Ovary (tissue), 7 donors: ENCODE measurements at regions not wholly inside any gene's neighbourhood (a gene's known extent, or its start where the extent isn't known, plus 50 kb on each side); places are given as distances from the start of the nearest gene placed in this dataset.

Experiments used
- DNase-seq, 5 donors: peaks; one replicate each; pipeline ENCODE4 v3.0.0-alpha.2; 2019 to 2020
- H3K27ac ChIP-seq, 2 donors: fragments of 200-600 bp; one replicate each; pipeline versions ENCODE4 v1.5.1 to v1.8.0; 2019 to 2022
- H3K27me3 ChIP-seq: fragments of 200-600 bp; one replicate; pipeline ENCODE4 v1.8.0; 2022
- H3K36me3 ChIP-seq: fragments of 200-600 bp; sonication (generic); one replicate; pipeline ENCODE4 v1.5.1; 2019
- H3K4me1 ChIP-seq: one replicate; pipeline ENCODE4 v1.8.1; 2013; ENCODE audit warnings: mild to moderate bottlenecking, moderate library complexity; ENCODE audit not compliant: insufficient read depth
- H3K4me3 ChIP-seq: fragments of 200-600 bp; sonication (generic); one replicate; pipeline ENCODE4 v1.5.1; 2017
- H3K9me3 ChIP-seq, 2 donors: fragments of 200-600 bp in 1 of 2; sonication (generic) in 1 of 2; one replicate each; pipeline versions ENCODE4 v1.5.1 to v1.8.1; 2013 to 2019; ENCODE audit warnings: mild to moderate bottlenecking in 1 of 2, moderate library complexity in 1 of 2
- EP300 ChIP-seq: sonication (generic); formaldehyde crosslinking; IDR thresholded peaks from one replicate; pipeline ENCODE4 v1.6.1; 2017; ENCODE audit warnings: antibody characterized with exemption
- POLR2A ChIP-seq: fragments of 450-650 bp; IDR thresholded peaks from one replicate; pipeline ENCODE4 v1.6.1; 2017; ENCODE audit warnings: antibody characterized with exemption, mild to moderate bottlenecking, moderate library complexity
- WGBS, 3 donors: extraction: QIAGEN DNeasy Blood & Tissue Kit in 1 of 3; methylation state at CpG; one replicate each; pipeline versions ENCODE4 v1.1.5 to v1.1.7; 2013 to 2017; 5-methylcytosine and 5-hydroxymethylcytosine counted together
- intact Hi-C, 4 donors: fragments of 100-400 bp; cut with DNase I; formaldehyde crosslinking; loops; one replicate each; pipeline versions ENCODE4 v1.11.0 to v1.15.1; 2022 to 2023
- TF ChIP-seq, protein P1 (sequence below), 3 donors: fragments of 450-650 bp in 2 of 3; fragments of 200-600 bp in 1 of 3; IDR thresholded peaks; one replicate each; pipeline versions ENCODE4 v1.5.1 to v1.8.0; 2016 to 2022; ENCODE audit warnings: antibody characterized with exemption in 3 of 3, mild to moderate bottlenecking in 1 of 3
- donor health status: DM: no; HTN: no; CAD: no; lungs with moderate emphysema.
- donor health status: DM: no; HTN: no; CAD: no.
- donor health status: Bipolar disorder and iron deficiency.
- donor health status: DM: no; HTN: no; CAD: no.
- donor health status: DM: yes; HTN: yes; CAD: no.

DNA sequence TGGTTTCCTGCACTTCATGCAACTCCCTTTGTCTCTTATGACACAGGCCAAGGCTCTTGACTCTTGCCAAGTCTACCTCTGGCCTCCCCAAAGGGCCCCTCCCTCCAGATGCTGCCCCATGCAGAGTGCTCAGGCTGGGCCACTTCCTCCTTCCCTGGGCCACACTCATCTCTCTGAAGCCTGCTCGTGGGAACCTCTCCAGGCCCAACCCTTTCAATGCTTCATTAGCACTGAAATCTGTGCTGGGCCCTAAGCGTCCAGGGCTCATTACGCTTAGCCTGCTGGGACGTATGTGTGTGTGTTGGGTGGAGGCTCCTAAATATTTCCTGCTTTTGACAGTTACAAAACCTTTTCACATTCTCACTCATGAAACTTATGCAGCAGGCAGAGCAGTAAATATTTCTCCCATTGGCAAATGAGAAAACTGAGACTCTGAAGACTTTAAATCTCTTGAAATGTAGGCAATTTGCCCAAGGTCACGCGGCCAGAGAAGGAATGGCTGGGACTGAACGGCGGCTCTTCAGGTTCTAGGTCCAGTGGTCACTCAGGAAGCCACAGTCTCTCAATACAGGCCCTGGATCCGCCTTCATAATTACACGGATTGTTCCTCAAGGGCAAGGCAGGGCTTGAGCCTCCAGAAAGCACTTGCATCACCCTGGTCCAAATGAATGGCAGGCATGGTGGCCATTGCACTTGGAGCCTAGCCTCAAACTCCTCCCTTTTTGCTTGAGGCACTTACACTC, 241.7 kb upstream of the HES1 start:
- intact Hi-C loops: no loop called here
- Histone ChIP-seq H3K4me1 (peaks cover 9% of the 10 kb centered on the region), H3K27me3 (no peaks in the 10 kb centered on the region), H3K36me3 (no peaks in the 10 kb centered on the region), H3K9me3 (no peaks in the 10 kb centered on the region), H3K27ac (no peak overlapping the region), H3K4me3 (no peak overlapping the region)
- WGBS, 3 donors: 55 to 67% (median 62%) methylated on average over 10 of the region's 10 CpGs
- no peak for DNase-seq
- TF ChIP-seq EP300 (no peak), POLR2A (no peak)
- TF ChIP-seq, protein P1, sequence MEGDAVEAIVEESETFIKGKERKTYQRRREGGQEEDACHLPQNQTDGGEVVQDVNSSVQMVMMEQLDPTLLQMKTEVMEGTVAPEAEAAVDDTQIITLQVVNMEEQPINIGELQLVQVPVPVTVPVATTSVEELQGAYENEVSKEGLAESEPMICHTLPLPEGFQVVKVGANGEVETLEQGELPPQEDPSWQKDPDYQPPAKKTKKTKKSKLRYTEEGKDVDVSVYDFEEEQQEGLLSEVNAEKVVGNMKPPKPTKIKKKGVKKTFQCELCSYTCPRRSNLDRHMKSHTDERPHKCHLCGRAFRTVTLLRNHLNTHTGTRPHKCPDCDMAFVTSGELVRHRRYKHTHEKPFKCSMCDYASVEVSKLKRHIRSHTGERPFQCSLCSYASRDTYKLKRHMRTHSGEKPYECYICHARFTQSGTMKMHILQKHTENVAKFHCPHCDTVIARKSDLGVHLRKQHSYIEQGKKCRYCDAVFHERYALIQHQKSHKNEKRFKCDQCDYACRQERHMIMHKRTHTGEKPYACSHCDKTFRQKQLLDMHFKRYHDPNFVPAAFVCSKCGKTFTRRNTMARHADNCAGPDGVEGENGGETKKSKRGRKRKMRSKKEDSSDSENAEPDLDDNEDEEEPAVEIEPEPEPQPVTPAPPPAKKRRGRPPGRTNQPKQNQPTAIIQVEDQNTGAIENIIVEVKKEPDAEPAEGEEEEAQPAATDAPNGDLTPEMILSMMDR (IDR thresholded peaks at IDR 0.05): no peak

DNA sequence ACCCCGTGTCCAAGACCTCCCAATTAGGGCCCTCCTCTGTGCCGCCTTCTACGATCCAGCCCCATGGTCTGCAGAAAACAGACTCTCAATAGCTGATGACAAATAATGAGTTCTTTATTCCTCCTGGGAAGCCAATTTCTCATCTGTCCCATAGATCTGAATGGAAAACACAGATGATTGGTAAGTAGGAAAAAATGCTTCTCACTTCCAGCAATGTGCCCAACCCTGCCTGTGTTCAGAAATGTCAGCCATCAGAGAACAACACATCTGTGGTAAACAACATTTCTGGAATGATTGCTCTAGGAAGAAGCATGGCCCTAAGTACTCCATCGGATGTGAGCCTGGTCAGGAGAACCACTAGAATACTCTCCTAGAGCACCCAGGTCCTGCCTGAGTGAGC, 240.5 kb upstream of the HES1 start:
- Histone ChIP-seq H3K4me3 (no peak overlapping the region), H3K36me3 (no peaks in the 10 kb centered on the region), H3K27me3 (no peaks in the 10 kb centered on the region), H3K9me3 (no peaks in the 10 kb centered on the region), H3K4me1 (peaks cover 9% of the 10 kb centered on the region), H3K27ac (no peak overlapping the region)
- intact Hi-C loops: no loop called here
- WGBS, 3 donors: 71 to 88% (median 81%) methylated on average over 4 of the region's 4 CpGs
- no peak for TF ChIP-seq POLR2A
- no peak for TF ChIP-seq EP300
- TF ChIP-seq, protein P1 (IDR thresholded peaks at IDR 0.05): no peak
- DNase-seq: no peak

DNA sequence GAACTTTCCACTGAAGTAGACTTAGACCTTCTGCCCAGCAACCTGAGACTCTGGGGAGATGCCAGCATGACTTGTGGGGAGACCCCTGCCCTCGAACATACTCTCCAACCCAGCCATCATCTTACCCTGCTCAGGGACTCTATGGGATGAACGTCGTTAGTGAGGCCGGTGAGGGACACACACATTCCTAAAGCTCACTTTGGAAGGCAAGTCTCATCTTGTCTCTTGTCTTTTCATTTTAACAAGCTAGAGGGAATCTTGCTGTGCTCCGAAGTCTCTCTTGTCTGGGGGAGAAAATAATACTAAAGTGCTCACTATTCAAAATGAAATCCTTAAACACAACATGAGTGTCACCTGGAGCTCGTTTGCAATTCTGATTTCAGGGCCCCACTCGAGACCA, 239.5 kb upstream of the HES1 start:
- WGBS, 3 donors: 77 to 84% (median 83%) methylated on average over 7 of the region's 7 CpGs

DNA sequence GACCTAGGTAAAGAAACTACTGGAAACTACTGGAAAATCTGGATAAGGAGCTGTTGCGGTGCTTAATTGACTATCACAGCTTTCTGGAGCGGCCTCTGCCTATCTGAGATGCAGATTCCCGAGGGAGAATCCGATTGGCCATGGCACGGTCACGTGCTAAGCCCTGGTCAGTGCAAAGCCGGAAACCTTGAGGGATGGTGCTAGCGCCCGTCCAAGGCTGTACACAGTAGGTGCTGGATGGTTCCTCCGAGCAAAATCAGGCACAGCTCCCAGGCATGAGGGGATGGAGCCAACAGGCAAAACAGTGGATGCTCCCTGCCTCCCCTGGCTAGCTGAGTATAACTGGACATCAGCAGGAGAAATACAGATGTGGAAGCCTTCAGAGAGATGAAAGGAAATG, 238.7 kb upstream of the HES1 start:
- Histone ChIP-seq H3K27ac (peak overlapping the region in 1 of 2 donors; percentile 51), H3K27me3 (no peaks in the 10 kb centered on the region), H3K9me3 (no peaks in the 10 kb centered on the region), H3K4me3 (no peak overlapping the region), H3K4me1 (peaks cover 9% of the 10 kb centered on the region), H3K36me3 (no peaks in the 10 kb centered on the region)
- DNase-seq: peak; percentile 79 to 87 (median 82)
- intact Hi-C loops: no loop called here
- TF ChIP-seq, protein P1 (IDR thresholded peaks at IDR 0.05): no peak
- no peak for TF ChIP-seq EP300
- TF ChIP-seq POLR2A: no peak
- 11 to 31% (median 16%) methylated on average over 10 of the region's 10 CpGs for WGBS, 3 donors

More for the DNA sequence above, 239.5 kb upstream of the HES1 start:
- peaks cover 9% of the 10 kb centered on the region for H3K4me1 ChIP-seq
- H3K9me3 ChIP-seq: no peaks in the 10 kb centered on the region
- no peak overlapping the region for H3K4me3 ChIP-seq
- no peak overlapping the region for H3K27ac ChIP-seq
- no peaks in the 10 kb centered on the region for H3K27me3 ChIP-seq
- DNase-seq: no peak
- H3K36me3 ChIP-seq: no peaks in the 10 kb centered on the region
- TF ChIP-seq, protein P1 (IDR thresholded peaks at IDR 0.05): no peak
- TF ChIP-seq POLR2A: no peak
- no peak for TF ChIP-seq EP300
- intact Hi-C loops: no loop called here
